ENCODE measurements at regions not wholly inside any gene's neighbourhood (a gene's known extent, or its start where the extent isn't known, plus 50 kb on each side); places are given as distances from the start of the nearest gene placed in this dataset.

GRCh38 chr2:14240868-14241267 is 391.6 kb upstream of the LRATD1 start:
- H3K56ac ChIP-seq (ENCODE audit: insufficient read length, low read depth, low read length) = no peak overlapping the region
- WGBS (ENCODE audit: extremely low coverage, insufficient read length, low lambda C conversion rate) = no CpG with 5 or more reads among the region's 5 CpGs

More at GRCh38 chr2:14240868-14241267, 391.6 kb upstream of the LRATD1 start:
- Histone ChIP-seq H4K91ac (ENCODE audit: insufficient read length, low read depth, low read length) (no peak overlapping the region), H2AFZ (ENCODE audit: low read length) (no peak overlapping the region), H2BK12ac (ENCODE audit: insufficient read length, low read depth, low read length) (no peak overlapping the region), H3K18ac (ENCODE audit: insufficient read length, low read depth, low read length) (no peak overlapping the region), H3K23ac (ENCODE audit: insufficient read length, low read depth, low read length) (no peak overlapping the region), H3K79me1 (ENCODE audit: insufficient read depth, low read depth, low read length, poor library complexity, severe bottlenecking) (no peaks in the 10 kb centered on the region), H3K9me3 (ENCODE audit: control insufficient read depth, low read depth, low read length) (no peaks in the 10 kb centered on the region), H3K27ac (ENCODE audit: insufficient read length, low read depth, low read length) (no peak overlapping the region), H3K4ac (ENCODE audit: low read depth, low read length) (no peak overlapping the region), H3K14ac (ENCODE audit: insufficient read depth, low read length) (no peak overlapping the region), H2BK120ac (ENCODE audit: low read depth, low read length, poor library complexity, severe bottlenecking) (no peak overlapping the region), H2BK5ac (ENCODE audit: insufficient read length, low read length) (no peak overlapping the region), H2BK15ac (ENCODE audit: low read depth, low read length) (no peak overlapping the region), H2AK5ac (ENCODE audit: insufficient read length, low read length) (no peak overlapping the region), H3K23me2 (ENCODE audit: insufficient read length, low read depth, low read length, poor library complexity, severe bottlenecking) (no peaks in the 10 kb centered on the region), H3K79me2 (ENCODE audit: insufficient read depth, low read length) (no peaks in the 10 kb centered on the region), H3K4me1 (ENCODE audit: insufficient read depth, low read length) (no peaks in the 10 kb centered on the region), H3K27me3 (ENCODE audit: insufficient read depth, low read length) (no peaks in the 10 kb centered on the region), H4K5ac (ENCODE audit: insufficient read length, low read depth, low read length) (no peak overlapping the region), H4K20me1 (ENCODE audit: control insufficient read depth, insufficient read depth, insufficient read length) (no peaks in the 10 kb centered on the region), H3K9ac (ENCODE audit: extremely low read depth, insufficient read length, low read length) (no peak overlapping the region), H4K8ac (replicated peaks; ENCODE audit: insufficient read length, low read depth, low read length) (no peak overlapping the region), H2BK20ac (ENCODE audit: low read depth, low read length, poor library complexity, severe bottlenecking) (no peak overlapping the region), H3T11ph (ENCODE audit: low read length) (no peak overlapping the region), H3K4me2 (ENCODE audit: insufficient read depth, insufficient read length, low read length) (no peak overlapping the region)
- TF ChIP-seq CTCF (conservative IDR thresholded peaks at IDR 0.05) = no peak
- Mint-ChIP-seq H3K9me3 (no peaks in the 10 kb centered on the region; a peak in 1 of 5 replicates), H3K4me3 (no peak overlapping the region), H3K27me3 (ENCODE audit: low read depth) (peaks cover 4% of the 10 kb centered on the region; the same call in 1 of the 2 replicates), H3K4me1 (peaks cover 0 to 9% of the 10 kb centered on the region in 2 experiments; a peak in 2 of 4 replicates), H3K36me3 (ENCODE audit: insufficient read depth in 1 of 3, low read depth in 3 of 3) (peaks cover 0 to 2% (median 0%) of the 10 kb centered on the region in 3 experiments; a peak in 2 of 7 replicates), H3K27ac (no peak overlapping the region)
- DNase-seq = no peak
